ENCODE measurements at regions not wholly inside any gene's neighbourhood (a gene's known extent, or its start where the extent isn't known, plus 50 kb on each side); places are given as distances from the start of the nearest gene placed in this dataset.
A peak's percentile ranks its signal among the peaks of the same experiment; 100 is the strongest.

GRCh38 chr4:115272185-115272584 is 158.8 kb upstream of the NDST4 start (continued):
- no peak for TF ChIP-seq ZNF225 (CRISPR knock-in tag; IDR thresholded peaks at IDR 0.05)
- TF ChIP-seq MIXL1 (CRISPR knock-in tag; IDR thresholded peaks at IDR 0.05): no peak
- TF ChIP-seq ZNF468 (CRISPR knock-in tag; IDR thresholded peaks at IDR 0.05): no peak

GRCh38 chr4:115260195-115260594 is 146.8 kb upstream of the NDST4 start:
- WGBS (ENCODE audit: low lambda C conversion rate): 0% methylated on average over 1 of the region's 1 CpG
- Histone ChIP-seq H3K4me1 (ENCODE audit: insufficient read depth, low read length) (no peaks in the 10 kb centered on the region), H3K9me3 (ENCODE audit: low read length) (no peaks in the 10 kb centered on the region), H3K4me2 (ENCODE audit: low read depth, low read length) (no peak overlapping the region), H3K9ac (ENCODE audit: insufficient read depth, low read depth, low read length) (no peak overlapping the region), H3K36me3 (replicated peaks in 1 of 2; ENCODE audit: control insufficient read depth in 1 of 2, insufficient read depth in 2 of 2, low read length in 2 of 2) (no peaks in the 10 kb centered on the region), H3K27me3 (ENCODE audit: control insufficient read depth in 1 of 2, insufficient read depth in 2 of 2, low read length in 2 of 2) (no peaks in the 10 kb centered on the region), H3K79me2 (ENCODE audit: insufficient read depth, low read length) (no peaks in the 10 kb centered on the region), H3K4me3 (replicated peaks in 1 of 3; ENCODE audit: insufficient read depth in 1 of 3, low read depth in 2 of 3, low read length in 3 of 3) (no peak overlapping the region), H3K27ac (ENCODE audit: extremely low read length, insufficient read depth, low read length) (no peak overlapping the region), H4K20me1 (ENCODE audit: insufficient read depth, low read length) (no peaks in the 10 kb centered on the region), H2AFZ (ENCODE audit: low read length) (no peak overlapping the region)
- ATAC-seq (peak; percentile 62; the same call in 2 of the 3 replicates), DNase-seq (ENCODE audit: low spot score) (no peak), FAIRE-seq (no peak)
- no TSS peak for BruUV-seq (replicated peaks)
- intact Hi-C loops (cut with micrococcal nuclease; ENCODE audit: unreplicated experiment): no loop called here
- in situ Hi-C loops (cut with HindIII; ENCODE audit: extremely low pct_ligation_motif_present, low pct_unique_long_range_greater_than_20kb): no loop called here
- ChIA-PET POLR2A (no interaction called here), CTCF (ENCODE audit: low intra/inter-chr PET ratio, low total read pairs) (no interaction called here)
- TF ChIP-seq SNAPC2 (CRISPR knock-in tag; IDR thresholded peaks at IDR 0.05) (no peak), MTA1 (CRISPR knock-in tag; IDR thresholded peaks at IDR 0.05; ENCODE audit: borderline replicate concordance) (no peak), PCBP1 (IDR thresholded peaks at IDR 0.05; ENCODE audit: borderline replicate concordance, low read depth, low read length) (no peak), ZNF430 (CRISPR knock-in tag; IDR thresholded peaks at IDR 0.05) (no peak), TBX2 (CRISPR knock-in tag; IDR thresholded peaks at IDR 0.05; ENCODE audit: borderline replicate concordance) (no peak), MYNN (CRISPR knock-in tag; IDR thresholded peaks at IDR 0.05; ENCODE audit: low read depth) (no peak)

DNA sequence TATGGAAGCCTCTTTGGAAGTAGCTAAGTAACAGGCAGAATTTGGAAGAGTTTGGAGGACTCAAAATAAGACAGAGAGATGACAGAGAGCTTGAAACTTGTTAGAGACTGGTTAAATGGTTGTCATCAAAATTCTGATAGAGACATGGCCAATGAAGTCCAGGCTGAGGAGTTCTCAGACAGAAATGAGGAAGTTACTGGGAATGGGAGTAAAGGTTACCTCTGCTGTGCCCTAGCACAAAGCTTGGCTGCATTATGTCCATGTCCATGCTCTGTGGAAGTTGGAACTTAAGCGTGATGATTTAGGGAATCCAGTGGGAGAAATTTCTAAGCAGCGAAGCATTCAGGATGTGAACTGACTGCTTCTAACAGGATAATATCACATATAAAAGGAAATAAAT is 146.2 kb upstream of the NDST4 start:
- FAIRE-seq (no peak), ATAC-seq (no peak), DNase-seq (ENCODE audit: low spot score) (no peak)
- Histone ChIP-seq H4K20me1 (ENCODE audit: insufficient read depth, low read length) (no peaks in the 10 kb centered on the region), H3K9me3 (ENCODE audit: low read length) (no peaks in the 10 kb centered on the region), H3K9ac (ENCODE audit: insufficient read depth, low read depth, low read length) (no peak overlapping the region), H3K36me3 (replicated peaks in 1 of 2; ENCODE audit: control insufficient read depth in 1 of 2, insufficient read depth in 2 of 2, low read length in 2 of 2) (no peaks in the 10 kb centered on the region), H3K27me3 (ENCODE audit: control insufficient read depth in 1 of 2, insufficient read depth in 2 of 2, low read length in 2 of 2) (no peaks in the 10 kb centered on the region), H2AFZ (ENCODE audit: low read length) (no peak overlapping the region), H3K27ac (ENCODE audit: extremely low read length, insufficient read depth, low read length) (no peak overlapping the region), H3K4me3 (replicated peaks in 1 of 3; ENCODE audit: insufficient read depth in 1 of 3, low read depth in 2 of 3, low read length in 3 of 3) (no peak overlapping the region), H3K4me1 (ENCODE audit: insufficient read depth, low read length) (no peaks in the 10 kb centered on the region), H3K4me2 (ENCODE audit: low read depth, low read length) (no peak overlapping the region), H3K79me2 (ENCODE audit: insufficient read depth, low read length) (no peaks in the 10 kb centered on the region)
- intact Hi-C loops (cut with micrococcal nuclease; ENCODE audit: unreplicated experiment): loop anchor here (10.0 kb wide), 1 partner anchor 785 kb away; no protein-coding TSS in a partner anchor
- WGBS (ENCODE audit: low lambda C conversion rate): 49% methylated on average over 2 of the region's 2 CpGs
- no TSS peak for BruUV-seq (replicated peaks)
- in situ Hi-C loops (cut with HindIII; ENCODE audit: extremely low pct_ligation_motif_present, low pct_unique_long_range_greater_than_20kb): no loop called here
- POLR2A ChIA-PET: no interaction called here
- CTCF ChIA-PET (ENCODE audit: low intra/inter-chr PET ratio, low total read pairs): no interaction called here
- no peak for TF ChIP-seq MTA1 (CRISPR knock-in tag; IDR thresholded peaks at IDR 0.05; ENCODE audit: borderline replicate concordance)
- no peak for TF ChIP-seq ARID5B (CRISPR knock-in tag; IDR thresholded peaks at IDR 0.05)
- no peak for TF ChIP-seq CBFB (CRISPR knock-in tag; IDR thresholded peaks at IDR 0.05)
- TF ChIP-seq, protein P1, sequence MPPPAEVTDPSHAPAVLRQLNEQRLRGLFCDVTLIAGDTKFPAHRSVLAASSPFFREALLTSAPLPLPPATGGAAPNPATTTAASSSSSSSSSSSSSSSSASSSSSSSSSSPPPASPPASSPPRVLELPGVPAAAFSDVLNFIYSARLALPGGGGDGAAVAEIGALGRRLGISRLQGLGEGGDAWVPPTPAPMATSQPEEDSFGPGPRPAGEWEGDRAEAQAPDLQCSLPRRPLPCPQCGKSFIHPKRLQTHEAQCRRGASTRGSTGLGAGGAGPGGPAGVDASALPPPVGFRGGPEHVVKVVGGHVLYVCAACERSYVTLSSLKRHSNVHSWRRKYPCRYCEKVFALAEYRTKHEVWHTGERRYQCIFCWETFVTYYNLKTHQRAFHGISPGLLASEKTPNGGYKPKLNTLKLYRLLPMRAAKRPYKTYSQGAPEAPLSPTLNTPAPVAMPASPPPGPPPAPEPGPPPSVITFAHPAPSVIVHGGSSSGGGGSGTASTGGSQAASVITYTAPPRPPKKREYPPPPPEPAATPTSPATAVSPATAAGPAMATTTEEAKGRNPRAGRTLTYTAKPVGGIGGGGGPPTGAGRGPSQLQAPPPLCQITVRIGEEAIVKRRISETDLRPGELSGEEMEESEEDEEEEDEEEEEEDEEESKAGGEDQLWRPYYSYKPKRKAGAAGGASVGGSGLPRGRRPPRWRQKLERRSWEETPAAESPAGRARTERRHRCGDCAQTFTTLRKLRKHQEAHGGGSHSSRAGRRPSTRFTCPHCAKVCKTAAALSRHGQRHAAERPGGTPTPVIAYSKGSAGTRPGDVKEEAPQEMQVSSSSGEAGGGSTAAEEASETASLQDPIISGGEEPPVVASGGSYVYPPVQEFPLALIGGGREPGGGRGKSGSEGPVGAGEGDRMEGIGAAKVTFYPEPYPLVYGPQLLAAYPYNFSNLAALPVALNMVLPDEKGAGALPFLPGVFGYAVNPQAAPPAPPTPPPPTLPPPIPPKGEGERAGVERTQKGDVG (CRISPR knock-in tag; IDR thresholded peaks at IDR 0.05; ENCODE audit: borderline replicate concordance): no peak

Data from HepG2 (cell line).